H1 (cell line): ENCODE measurements at regions not wholly inside any gene's neighbourhood (a gene's known extent, or its start where the extent isn't known, plus 50 kb on each side); places are given as distances from the start of the nearest gene placed in this dataset.

ENCODE experiments used
- CEBPB ChIP-seq: IDR thresholded peaks from 2 replicates; pipeline ENCODE4 v1.6.1; 2012; ENCODE audit warnings: low read depth, low read length
- CHD1 ChIP-seq: IDR thresholded peaks from 2 replicates; pipeline ENCODE4 v1.6.1; 2012; ENCODE audit warnings: low read depth, low read length, improper control_type of control experiment
- JUN ChIP-seq: IDR thresholded peaks from 2 replicates; pipeline ENCODE4 v1.6.1; 2011; ENCODE audit warnings: low read depth, mild to moderate bottlenecking, improper control_type of control experiment, low read length
- TF ChIP-seq, protein P1 (sequence below): IDR thresholded peaks from 2 replicates; pipeline ENCODE4 v1.6.1; 2012; ENCODE audit warnings: inconsistent platforms

DNA sequence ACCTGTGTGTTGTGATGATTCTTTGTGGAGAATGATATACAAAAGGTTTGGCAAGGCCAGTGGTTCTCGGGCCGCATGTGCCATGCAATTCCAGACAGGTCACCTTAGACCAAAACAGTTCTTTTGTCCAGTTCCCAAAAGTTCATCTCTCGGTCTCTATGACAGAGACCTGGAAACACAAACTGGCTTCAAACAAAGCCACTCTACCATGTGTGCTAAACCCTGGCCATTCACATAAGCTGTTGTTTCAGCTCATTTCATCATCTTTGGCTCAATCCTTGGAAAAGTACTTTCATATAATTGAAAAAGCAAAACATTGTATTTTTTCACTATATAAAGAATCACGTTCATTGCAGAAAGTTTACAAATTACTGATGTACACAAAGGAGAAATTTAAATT is 210.5 kb upstream of the SEMA6A start (continued):
- TF ChIP-seq JUN (no peak), CHD1 (no peak), CEBPB (no peak)
- TF ChIP-seq, protein P1, sequence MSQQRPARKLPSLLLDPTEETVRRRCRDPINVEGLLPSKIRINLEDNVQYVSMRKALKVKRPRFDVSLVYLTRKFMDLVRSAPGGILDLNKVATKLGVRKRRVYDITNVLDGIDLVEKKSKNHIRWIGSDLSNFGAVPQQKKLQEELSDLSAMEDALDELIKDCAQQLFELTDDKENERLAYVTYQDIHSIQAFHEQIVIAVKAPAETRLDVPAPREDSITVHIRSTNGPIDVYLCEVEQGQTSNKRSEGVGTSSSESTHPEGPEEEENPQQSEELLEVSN: no peak
